Caco-2 (cell line): ENCODE measurements at regions not wholly inside any gene's neighbourhood (a gene's known extent, or its start where the extent isn't known, plus 50 kb on each side); places are given as distances from the start of the nearest gene placed in this dataset.

ENCODE experiments used
- BruUV-seq: library from RNA; stranded (reverse); fragments of 400-500 nt; replicated peaks from 2 replicates; lab custom pipeline; 2021; lab: Mats Ljungman, UMichigan
- CTCF ChIA-PET: fragments of 300-600 bp; sonication (Branson Sonifier 250); formaldehyde crosslinking; loops from one replicate; lab custom pipeline; 2022; ENCODE audit warnings: antibody characterized with exemption; lab: Charles Lee
- POLR2A ChIA-PET: fragments of 300-600 bp; sonication (Branson Sonifier 250); formaldehyde crosslinking; loops from one replicate; lab custom pipeline; 2022; ENCODE audit warnings: antibody characterized with exemption; lab: Charles Lee
- DNase-seq, 2 experiments: peaks; one replicate each; pipeline versions ENCODE4 v3.0.0 to v3.0.0-alpha.2; 2020 to 2022
- H3K27me3 ChIP-seq: replicated peaks from 2 replicates; pipeline ENCODE4 v1.6.0; 2011; ENCODE audit warnings: low read length; ENCODE audit not compliant: control insufficient read depth, insufficient read depth
- H3K36me3 ChIP-seq: 2 replicates; pipeline ENCODE4 v1.5.1; 2011; ENCODE audit warnings: low read length; ENCODE audit not compliant: control insufficient read depth, insufficient read depth
- H3K4me1 ChIP-seq: fragments of 250-450 bp; sonication (Bioruptor Pico); 2 replicates; pipeline ENCODE4 v1.5.1; 2020; ENCODE audit warnings: mild to moderate bottlenecking
- H3K4me3 ChIP-seq: 2 replicates; pipeline ENCODE4 v1.5.1; 2011; ENCODE audit warnings: low read depth, mild to moderate bottlenecking, control low read depth, low read length
- H3K9me3 ChIP-seq: fragments of 250-450 bp; sonication (Bioruptor Pico); 2 replicates; pipeline ENCODE4 v1.5.1; 2020; ENCODE audit warnings: mild to moderate bottlenecking, moderate library complexity
- H3K27ac Mint-ChIP-seq: one replicate; pipeline ENCODE4 v1.8.0; 2022; ENCODE audit warnings: mixed read lengths; ENCODE audit not compliant: unreplicated experiment
- H3K27me3 Mint-ChIP-seq: one replicate; pipeline ENCODE4 v1.8.0; 2022; ENCODE audit warnings: mixed read lengths; ENCODE audit not compliant: insufficient read depth, unreplicated experiment
- H3K36me3 Mint-ChIP-seq: one replicate; pipeline ENCODE4 v1.8.0; 2022; ENCODE audit warnings: mild to moderate bottlenecking, mixed read lengths; ENCODE audit not compliant: insufficient read depth, unreplicated experiment
- H3K4me1 Mint-ChIP-seq: one replicate; pipeline ENCODE4 v1.8.0; 2022; ENCODE audit warnings: low read depth, mixed read lengths; ENCODE audit not compliant: unreplicated experiment
- H3K4me3 Mint-ChIP-seq: one replicate; pipeline ENCODE4 v1.8.0; 2022; ENCODE audit warnings: mild to moderate bottlenecking, moderate library complexity, mixed read lengths; ENCODE audit not compliant: unreplicated experiment
- H3K9me3 Mint-ChIP-seq: one replicate; pipeline ENCODE4 v1.8.0; 2022; ENCODE audit warnings: mixed read lengths; ENCODE audit not compliant: unreplicated experiment
- CTCF ChIP-seq, 2 experiments: fragments of 200-600 bp in 1 of 2; IDR thresholded peaks; 1 replicate in 1 of 2; 2 replicates in 1 of 2; pipeline versions ENCODE4 v1.5.1 to v1.8.0; 2011 to 2022; ENCODE audit warnings: antibody characterized with exemption in 1 of 2, control low read depth in 1 of 2, inconsistent platforms in 1 of 2, low read depth in 1 of 2, low read length in 1 of 2, mild to moderate bottlenecking in 1 of 2, moderate library complexity in 1 of 2; ENCODE audit not compliant: insufficient read depth in 1 of 2, severe bottlenecking in 1 of 2, unreplicated experiment in 1 of 2
- intact Hi-C: fragments of 100-400 bp; cut with micrococcal nuclease; formaldehyde crosslinking; loops from one replicate; pipeline ENCODE4 v1.10.0; 2022; ENCODE audit not compliant: unreplicated experiment

- Histone ChIP-seq H3K36me3 (no peaks in the 10 kb centered on the region), H3K9me3 (no peaks in the 10 kb centered on the region), H3K4me3 (no peak overlapping the region), H3K27me3 (no peaks in the 10 kb centered on the region), H3K4me1 (no peaks in the 10 kb centered on the region)
- Mint-ChIP-seq H3K9me3 (peaks cover 9% of the 10 kb centered on the region), H3K27ac (no peak overlapping the region), H3K4me1 (no peaks in the 10 kb centered on the region), H3K27me3 (no peaks in the 10 kb centered on the region), H3K4me3 (no peak overlapping the region), H3K36me3 (no peaks in the 10 kb centered on the region)
- DNase-seq = no peak
- ChIA-PET CTCF (no interaction called here), POLR2A (no interaction called here)
- no peak for TF ChIP-seq CTCF (IDR thresholded peaks at IDR 0.05; ENCODE audit: insufficient read depth in 1 of 2, low read depth in 1 of 2, low read length in 1 of 2, severe bottlenecking in 1 of 2, unreplicated experiment in 1 of 2)
- intact Hi-C loops = no loop called here
- BruUV-seq = no TSS peak
Measured at GRCh38 chr10:83357627-83358026, 781.7 kb upstream of the GHITM start.

- no peaks in the 10 kb centered on the region for H3K4me1 Mint-ChIP-seq
Measured at GRCh38 chr10:83367036-83367435, 772.3 kb upstream of the GHITM start.

GRCh38 chr10:83371696-83372490 is 767.4 kb upstream of the GHITM start:
- no peak overlapping the region for H3K27ac Mint-ChIP-seq

More at GRCh38 chr10:83367036-83367435, 772.3 kb upstream of the GHITM start:
- Histone ChIP-seq H3K27me3 (no peaks in the 10 kb centered on the region), H3K4me3 (no peak overlapping the region), H3K36me3 (no peaks in the 10 kb centered on the region), H3K4me1 (no peaks in the 10 kb centered on the region), H3K9me3 (no peaks in the 10 kb centered on the region; the same call in 1 of the 2 replicates)
- H3K9me3 Mint-ChIP-seq = peaks cover 4% of the 10 kb centered on the region
- H3K36me3 Mint-ChIP-seq = no peaks in the 10 kb centered on the region
- intact Hi-C loops = no loop called here
- ChIA-PET CTCF (no interaction called here), POLR2A (no interaction called here)
- DNase-seq = no peak
- BruUV-seq = no TSS peak
- H3K27ac Mint-ChIP-seq = no peak overlapping the region
- H3K4me3 Mint-ChIP-seq = no peak overlapping the region
- TF ChIP-seq CTCF (IDR thresholded peaks at IDR 0.05; ENCODE audit: insufficient read depth in 1 of 2, low read depth in 1 of 2, low read length in 1 of 2, severe bottlenecking in 1 of 2, unreplicated experiment in 1 of 2) = no peak
- H3K27me3 Mint-ChIP-seq = peaks cover 4% of the 10 kb centered on the region

More at GRCh38 chr10:83371696-83372490, 767.4 kb upstream of the GHITM start:
- POLR2A ChIA-PET = no interaction called here
- Histone ChIP-seq H3K4me1 (no peaks in the 10 kb centered on the region), H3K9me3 (no peaks in the 10 kb centered on the region; the same call in 1 of the 2 replicates), H3K27me3 (no peaks in the 10 kb centered on the region), H3K4me3 (no peak overlapping the region), H3K36me3 (no peaks in the 10 kb centered on the region)
- no peaks in the 10 kb centered on the region for H3K9me3 Mint-ChIP-seq
- CTCF ChIA-PET = no interaction called here
- peaks cover 4% of the 10 kb centered on the region for H3K27me3 Mint-ChIP-seq
- H3K36me3 Mint-ChIP-seq = no peaks in the 10 kb centered on the region
- intact Hi-C loops = loop anchor here (5.0 kb wide), 1 partner anchor 575 kb away; no protein-coding TSS in a partner anchor
- no peak for TF ChIP-seq CTCF (IDR thresholded peaks at IDR 0.05; ENCODE audit: insufficient read depth in 1 of 2, low read depth in 1 of 2, low read length in 1 of 2, severe bottlenecking in 1 of 2, unreplicated experiment in 1 of 2)
- H3K4me3 Mint-ChIP-seq = no peak overlapping the region
- no peaks in the 10 kb centered on the region for H3K4me1 Mint-ChIP-seq
- DNase-seq = no peak
- BruUV-seq = no TSS peak
